ENCODE measurements at regions not wholly inside any gene's neighbourhood (a gene's known extent, or its start where the extent isn't known, plus 50 kb on each side); places are given as distances from the start of the nearest gene placed in this dataset.

GRCh38 chr13:106102786-106103185 lies 432.7 kb downstream of the EFNB2 start:
- TF ChIP-seq TAF1 (IDR thresholded peaks at IDR 0.05; ENCODE audit: borderline replicate concordance, low read depth, low read length) (no peak), POLR2A (IDR thresholded peaks at IDR 0.05; ENCODE audit: low read depth, low read length) (no peak)

All from GM12892 (cell line).